MCF 10A (cell line): ENCODE measurements at regions not wholly inside any gene's neighbourhood (a gene's known extent, or its start where the extent isn't known, plus 50 kb on each side); places are given as distances from the start of the nearest gene placed in this dataset.

ENCODE experiments used
- BruUV-seq: library from RNA; stranded (reverse); fragments of 400-500 nt; replicated peaks from 2 replicates; lab custom pipeline; 2021; lab: Mats Ljungman, UMichigan
- CTCF ChIA-PET: fragments of 300-600 bp; sonication (Branson Sonifier 250); formaldehyde crosslinking; extraction: SDS; loops from one replicate; lab custom pipeline; 2021; ENCODE audit warnings: antibody characterized with exemption, inconsistent platforms; lab: Yijun Ruan, JAX
- POLR2A ChIA-PET: fragments of 300-600, 350-650 bp; sonication (Branson Sonifier 250); formaldehyde crosslinking; extraction: SDS; loops from one replicate; lab custom pipeline; 2020; ENCODE audit warnings: antibody characterized with exemption, inconsistent platforms; lab: Yijun Ruan, JAX
- DNase-seq: peaks from one replicate; pipeline ENCODE4 v3.0.0-alpha.2; 2018; ENCODE audit not compliant: unreplicated experiment
- H3K27ac Mint-ChIP-seq: one replicate; pipeline ENCODE4 v1.8.0; 2022; ENCODE audit warnings: mild to moderate bottlenecking, low read depth, mixed read lengths; ENCODE audit not compliant: unreplicated experiment
- H3K27me3 Mint-ChIP-seq: one replicate; pipeline ENCODE4 v1.8.0; 2022; ENCODE audit warnings: mixed read lengths; ENCODE audit not compliant: insufficient read depth, unreplicated experiment
- H3K36me3 Mint-ChIP-seq: one replicate; pipeline ENCODE4 v1.8.0; 2022; ENCODE audit warnings: mild to moderate bottlenecking, moderate library complexity, mixed read lengths; ENCODE audit not compliant: insufficient read depth, unreplicated experiment
- H3K4me1 Mint-ChIP-seq: one replicate; pipeline ENCODE4 v1.8.0; 2022; ENCODE audit warnings: mixed read lengths; ENCODE audit not compliant: insufficient read depth, unreplicated experiment
- H3K4me3 Mint-ChIP-seq: one replicate; pipeline ENCODE4 v1.8.0; 2022; ENCODE audit warnings: mild to moderate bottlenecking, moderate library complexity, mixed read lengths; ENCODE audit not compliant: unreplicated experiment
- H3K9me3 Mint-ChIP-seq: one replicate; pipeline ENCODE4 v1.8.0; 2022; ENCODE audit warnings: mixed read lengths; ENCODE audit not compliant: unreplicated experiment
- CTCF ChIP-seq: fragments of 200-600 bp; IDR thresholded peaks from one replicate; pipeline ENCODE4 v1.8.0; 2022; ENCODE audit warnings: antibody characterized with exemption, mild to moderate bottlenecking; ENCODE audit not compliant: unreplicated experiment
- intact Hi-C: fragments of 100-400 bp; cut with micrococcal nuclease; formaldehyde crosslinking; loops from 2 replicates; pipeline ENCODE4 v1.14.1; 2022

- no peaks in the 10 kb centered on the region for H3K9me3 Mint-ChIP-seq
- H3K27ac Mint-ChIP-seq, result no peak overlapping the region
- H3K4me3 Mint-ChIP-seq, result no peak overlapping the region
- H3K36me3 Mint-ChIP-seq, result no peaks in the 10 kb centered on the region
- TF ChIP-seq CTCF, result no peak
- ChIA-PET POLR2A (no interaction called here), CTCF (interaction anchor here (0.6 to 1.3 kb wide), 3 partner anchors 11 to 998 kb away, joined by 3 to 4 read pairs (median 4); no protein-coding TSS in a partner anchor)
- intact Hi-C loops, result no loop called here
- no peak for DNase-seq
- peaks cover 21% of the 10 kb centered on the region for H3K27me3 Mint-ChIP-seq
- no peaks in the 10 kb centered on the region for H3K4me1 Mint-ChIP-seq
- BruUV-seq, result no TSS peak
Measured at GRCh38 chr16:79393564-79393963, 207.0 kb downstream of the MAF start.

- CTCF ChIA-PET, result interaction anchor here (0.6 to 1.3 kb wide), 3 partner anchors 10 to 997 kb away, joined by 3 to 4 read pairs (median 4); no protein-coding TSS in a partner anchor
Measured at GRCh38 chr16:79393127-79393526, 207.4 kb downstream of the MAF start.

GRCh38 chr16:79392081-79392480 lies 208.5 kb downstream of the MAF start:
- no peaks in the 10 kb centered on the region for H3K36me3 Mint-ChIP-seq
- ChIA-PET CTCF (no interaction called here), POLR2A (no interaction called here)
- no TSS peak for BruUV-seq
- intact Hi-C loops, result no loop called here
- no peak overlapping the region for H3K4me3 Mint-ChIP-seq
- TF ChIP-seq CTCF, result no peak
- H3K4me1 Mint-ChIP-seq, result no peaks in the 10 kb centered on the region
- no peak for DNase-seq
- peaks cover 21% of the 10 kb centered on the region for H3K27me3 Mint-ChIP-seq
- H3K27ac Mint-ChIP-seq, result no peak overlapping the region
- H3K9me3 Mint-ChIP-seq, result no peaks in the 10 kb centered on the region

More at GRCh38 chr16:79393127-79393526, 207.4 kb downstream of the MAF start:
- DNase-seq, result no peak
- intact Hi-C loops, result no loop called here
- Mint-ChIP-seq H3K27ac (no peak overlapping the region), H3K9me3 (no peaks in the 10 kb centered on the region), H3K27me3 (peaks cover 21% of the 10 kb centered on the region), H3K4me1 (no peaks in the 10 kb centered on the region), H3K36me3 (no peaks in the 10 kb centered on the region), H3K4me3 (no peak overlapping the region)
- POLR2A ChIA-PET, result no interaction called here
- TF ChIP-seq CTCF, result no peak
- BruUV-seq, result no TSS peak

GRCh38 chr16:79391395-79391794 lies 209.1 kb downstream of the MAF start:
- no peaks in the 10 kb centered on the region for H3K9me3 Mint-ChIP-seq
- CTCF ChIA-PET, result no interaction called here

More at GRCh38 chr16:79391395-79391794, 209.1 kb downstream of the MAF start:
- POLR2A ChIA-PET, result no interaction called here
- no peak for DNase-seq
- Mint-ChIP-seq H3K36me3 (no peaks in the 10 kb centered on the region), H3K4me1 (no peaks in the 10 kb centered on the region), H3K27me3 (peaks cover 21% of the 10 kb centered on the region), H3K4me3 (no peak overlapping the region), H3K27ac (no peak overlapping the region)
- BruUV-seq, result no TSS peak
- no peak for TF ChIP-seq CTCF
- intact Hi-C loops, result no loop called here
